Activated CD8-positive, alpha-beta T cell treated with anti-CD3 and anti-CD28 coated beads, Interleukin-2, amount 10 ng/mL, durations not matched to agents 7 days and 5 days (primary cell): ENCODE measurements at regions not wholly inside any gene's neighbourhood (a gene's known extent, or its start where the extent isn't known, plus 50 kb on each side); places are given as distances from the start of the nearest gene placed in this dataset.

Experiments
- ATAC-seq: fragments of 150-1000 bp; cut with Tn5 transposase; one replicate; pipeline ENCODE4 v1.10.0; 2021; ENCODE audit warnings: moderate library complexity
- CTCF ChIA-PET: fragments of 350-600 bp; sonication (Branson Sonifier 250); formaldehyde crosslinking; loops from one replicate; lab custom pipeline; 2021; ENCODE audit warnings: antibody characterized with exemption; lab: Charles Lee
- POLR2A ChIA-PET: fragments of 350-600 bp; sonication (Branson Sonifier 250); formaldehyde crosslinking; loops from one replicate; lab custom pipeline; 2021; ENCODE audit warnings: antibody characterized with exemption; lab: Charles Lee
- DNase-seq: peaks from one replicate; pipeline ENCODE4 v3.0.0-alpha.2; 2020
- H3K27ac Mint-ChIP-seq: one replicate; pipeline ENCODE4 v1.8.0; 2021; ENCODE audit warnings: mild to moderate bottlenecking, mixed read lengths
- H3K27me3 Mint-ChIP-seq: one replicate; pipeline ENCODE4 v1.8.0; 2021; ENCODE audit warnings: low read depth, mixed read lengths
- H3K36me3 Mint-ChIP-seq: one replicate; pipeline ENCODE4 v1.8.0; 2021; ENCODE audit warnings: low read depth, mixed read lengths
- H3K4me1 Mint-ChIP-seq: one replicate; pipeline ENCODE4 v1.8.0; 2021; ENCODE audit warnings: low read depth, mixed read lengths
- H3K4me3 Mint-ChIP-seq: one replicate; pipeline ENCODE4 v1.8.0; 2021; ENCODE audit warnings: mild to moderate bottlenecking, mixed read lengths
- H3K9me3 Mint-ChIP-seq: one replicate; pipeline ENCODE4 v1.8.0; 2022; ENCODE audit warnings: mixed read lengths; ENCODE audit not compliant: insufficient read depth

- no peak for ATAC-seq
- CTCF ChIA-PET: no interaction called here
- POLR2A ChIA-PET: no interaction called here
- H3K27me3 Mint-ChIP-seq: no peaks in the 10 kb centered on the region
- H3K27ac Mint-ChIP-seq: no peak overlapping the region
- DNase-seq: no peak
- H3K4me1 Mint-ChIP-seq: no peaks in the 10 kb centered on the region
- no peaks in the 10 kb centered on the region for H3K36me3 Mint-ChIP-seq
- H3K4me3 Mint-ChIP-seq: no peak overlapping the region
- H3K9me3 Mint-ChIP-seq: no peaks in the 10 kb centered on the region
Measured at GRCh38 chr13:112236539-112237197, 139.5 kb upstream of the SPACA7 start.

- Mint-ChIP-seq H3K27ac (no peak overlapping the region), H3K9me3 (no peaks in the 10 kb centered on the region), H3K4me1 (no peaks in the 10 kb centered on the region), H3K36me3 (no peaks in the 10 kb centered on the region), H3K4me3 (no peak overlapping the region), H3K27me3 (no peaks in the 10 kb centered on the region)
- ATAC-seq (no peak), DNase-seq (no peak)
- CTCF ChIA-PET: no interaction called here
- POLR2A ChIA-PET: interaction anchor here (0.7 kb wide), 1 partner anchor 289 kb away, joined by 3 read pairs; no protein-coding TSS in a partner anchor
Measured at GRCh38 chr13:112238436-112238995, 137.6 kb upstream of the SPACA7 start.

GRCh38 chr13:112240076-112240475, 136.1 kb upstream of the SPACA7 start:
- DNase-seq (no peak), ATAC-seq (no peak)
- H3K36me3 Mint-ChIP-seq: no peaks in the 10 kb centered on the region
- ChIA-PET POLR2A (no interaction called here), CTCF (interaction anchor here (0.9 kb wide), 1 partner anchor 203 kb away, joined by 3 read pairs; no protein-coding TSS in a partner anchor)
- H3K4me3 Mint-ChIP-seq: no peak overlapping the region
- no peak overlapping the region for H3K27ac Mint-ChIP-seq
- H3K27me3 Mint-ChIP-seq: no peaks in the 10 kb centered on the region
- no peaks in the 10 kb centered on the region for H3K4me1 Mint-ChIP-seq
- no peaks in the 10 kb centered on the region for H3K9me3 Mint-ChIP-seq

- no peak overlapping the region for H3K4me3 Mint-ChIP-seq
- POLR2A ChIA-PET: interaction anchor here (0.6 kb wide), 1 partner anchor 262 kb away, joined by 3 read pairs; no protein-coding TSS in a partner anchor
- H3K27me3 Mint-ChIP-seq: no peaks in the 10 kb centered on the region
- no peaks in the 10 kb centered on the region for H3K36me3 Mint-ChIP-seq
- CTCF ChIA-PET: no interaction called here
- DNase-seq: no peak
- H3K27ac Mint-ChIP-seq: no peak overlapping the region
- no peaks in the 10 kb centered on the region for H3K4me1 Mint-ChIP-seq
- no peaks in the 10 kb centered on the region for H3K9me3 Mint-ChIP-seq
- no peak for ATAC-seq
Measured at GRCh38 chr13:112241288-112241687, 134.9 kb upstream of the SPACA7 start.

GRCh38 chr13:112242777-112243176, 133.4 kb upstream of the SPACA7 start:
- Mint-ChIP-seq H3K36me3 (no peaks in the 10 kb centered on the region), H3K4me1 (no peaks in the 10 kb centered on the region), H3K9me3 (no peaks in the 10 kb centered on the region), H3K27ac (no peak overlapping the region), H3K4me3 (no peak overlapping the region), H3K27me3 (no peaks in the 10 kb centered on the region)
- no peak for ATAC-seq
- CTCF ChIA-PET: no interaction called here
- no peak for DNase-seq
- POLR2A ChIA-PET: no interaction called here

GRCh38 chr13:112244061-112244460, 132.1 kb upstream of the SPACA7 start:
- Mint-ChIP-seq H3K4me3 (no peak overlapping the region), H3K4me1 (no peaks in the 10 kb centered on the region), H3K27me3 (no peaks in the 10 kb centered on the region), H3K27ac (no peak overlapping the region), H3K9me3 (no peaks in the 10 kb centered on the region), H3K36me3 (no peaks in the 10 kb centered on the region)
- ChIA-PET CTCF (no interaction called here), POLR2A (no interaction called here)
- ATAC-seq (no peak), DNase-seq (no peak)

- Mint-ChIP-seq H3K27ac (no peak overlapping the region), H3K4me1 (no peaks in the 10 kb centered on the region), H3K9me3 (no peaks in the 10 kb centered on the region), H3K4me3 (no peak overlapping the region), H3K36me3 (no peaks in the 10 kb centered on the region), H3K27me3 (no peaks in the 10 kb centered on the region)
- POLR2A ChIA-PET: no interaction called here
- DNase-seq: no peak
- CTCF ChIA-PET: no interaction called here
- no peak for ATAC-seq
Measured at GRCh38 chr13:112244495-112245177, 131.5 kb upstream of the SPACA7 start.

GRCh38 chr13:112245179-112245724, 130.9 kb upstream of the SPACA7 start:
- ChIA-PET CTCF (no interaction called here), POLR2A (no interaction called here)
- ATAC-seq: no peak
- Mint-ChIP-seq H3K27ac (no peak overlapping the region), H3K4me1 (no peaks in the 10 kb centered on the region), H3K9me3 (no peaks in the 10 kb centered on the region), H3K4me3 (no peak overlapping the region), H3K27me3 (no peaks in the 10 kb centered on the region), H3K36me3 (no peaks in the 10 kb centered on the region)
- DNase-seq: no peak

GRCh38 chr13:112245989-112246388, 130.2 kb upstream of the SPACA7 start:
- ChIA-PET POLR2A (no interaction called here), CTCF (no interaction called here)
- no peak for DNase-seq
- Mint-ChIP-seq H3K9me3 (no peaks in the 10 kb centered on the region), H3K27me3 (no peaks in the 10 kb centered on the region), H3K36me3 (no peaks in the 10 kb centered on the region), H3K4me3 (no peak overlapping the region), H3K27ac (no peak overlapping the region), H3K4me1 (no peaks in the 10 kb centered on the region)
- ATAC-seq: no peak

GRCh38 chr13:112246731-112247470, 129.3 kb upstream of the SPACA7 start:
- Mint-ChIP-seq H3K4me1 (no peaks in the 10 kb centered on the region), H3K27me3 (no peaks in the 10 kb centered on the region), H3K9me3 (no peaks in the 10 kb centered on the region), H3K4me3 (no peak overlapping the region), H3K27ac (no peak overlapping the region), H3K36me3 (no peaks in the 10 kb centered on the region)
- DNase-seq (no peak), ATAC-seq (no peak)
- ChIA-PET CTCF (no interaction called here), POLR2A (no interaction called here)

- H3K4me3 Mint-ChIP-seq: no peak overlapping the region
- ChIA-PET POLR2A (no interaction called here), CTCF (no interaction called here)
- no peaks in the 10 kb centered on the region for H3K9me3 Mint-ChIP-seq
- no peak for ATAC-seq
- no peaks in the 10 kb centered on the region for H3K36me3 Mint-ChIP-seq
- no peaks in the 10 kb centered on the region for H3K27me3 Mint-ChIP-seq
- DNase-seq: no peak
- no peak overlapping the region for H3K27ac Mint-ChIP-seq
- H3K4me1 Mint-ChIP-seq: no peaks in the 10 kb centered on the region
Measured at GRCh38 chr13:112247471-112248405, 128.4 kb upstream of the SPACA7 start.
